Erythroblast (primary cell): ENCODE measurements at regions not wholly inside any gene's neighbourhood (a gene's known extent, or its start where the extent isn't known, plus 50 kb on each side); places are given as distances from the start of the nearest gene placed in this dataset.
"Not testable (repeated sequence)": the region's sequence is repeated elsewhere in the genome, so short reads cannot be mapped to it uniquely, and the experiment has no call there.

Experiments used
- DNase-seq, 2 experiments: peaks; one replicate each; lab custom pipeline; 2025; lab: John Stamatoyannopoulos, UW
- GATA1 ChIP-seq: IDR thresholded peaks from 2 replicates; pipeline ENCODE4 v1.6.1; 2011; ENCODE audit warnings: low read depth, mild to moderate bottlenecking, control low read depth, low read length, moderate library complexity
- POLR2A ChIP-seq: IDR thresholded peaks from 2 replicates; pipeline ENCODE4 v1.6.1; 2011; ENCODE audit warnings: mild to moderate bottlenecking, low read length

- TF ChIP-seq POLR2A (no peak), GATA1 (no peak)
- no peak for DNase-seq
Observed at GRCh38 chr14:51455041-51455835, 196.5 kb upstream of the FRMD6 start.

DNA sequence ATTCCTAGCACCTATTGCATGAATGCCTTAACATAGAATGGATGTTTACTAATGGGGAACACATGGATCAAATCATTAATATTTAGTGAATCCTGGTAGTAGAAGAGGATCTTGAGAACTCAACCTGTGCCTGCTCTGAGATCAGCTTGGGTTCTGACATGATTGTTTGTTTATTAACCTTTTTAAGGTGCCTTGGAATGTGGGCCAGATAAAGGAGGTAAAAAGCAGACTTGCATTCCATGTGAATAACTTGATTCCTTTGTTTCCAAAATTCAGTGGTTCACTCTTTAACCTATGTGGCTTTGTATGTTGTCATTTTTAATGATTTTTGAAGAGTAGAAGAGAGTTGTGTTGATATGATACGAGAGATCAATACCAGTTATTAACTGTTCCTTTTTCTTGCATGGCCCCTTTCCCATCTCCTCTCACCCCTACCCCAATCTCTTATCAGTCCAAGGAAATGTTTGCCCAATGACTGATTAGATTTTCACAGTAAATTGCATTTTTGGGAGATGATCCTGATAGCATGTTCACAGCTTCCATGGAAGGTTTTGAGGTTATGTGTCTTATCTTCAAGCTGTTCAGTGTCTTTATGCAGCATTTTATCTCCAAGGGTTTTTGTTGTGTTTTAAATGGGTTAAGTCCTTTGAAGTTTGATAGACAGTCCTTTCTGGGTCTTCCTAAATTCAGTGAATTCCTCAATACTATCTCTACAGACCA, 193.7 kb upstream of the FRMD6 start:
- DNase-seq = no peak
- TF ChIP-seq POLR2A = no peak
- TF ChIP-seq GATA1 = no peak

DNA sequence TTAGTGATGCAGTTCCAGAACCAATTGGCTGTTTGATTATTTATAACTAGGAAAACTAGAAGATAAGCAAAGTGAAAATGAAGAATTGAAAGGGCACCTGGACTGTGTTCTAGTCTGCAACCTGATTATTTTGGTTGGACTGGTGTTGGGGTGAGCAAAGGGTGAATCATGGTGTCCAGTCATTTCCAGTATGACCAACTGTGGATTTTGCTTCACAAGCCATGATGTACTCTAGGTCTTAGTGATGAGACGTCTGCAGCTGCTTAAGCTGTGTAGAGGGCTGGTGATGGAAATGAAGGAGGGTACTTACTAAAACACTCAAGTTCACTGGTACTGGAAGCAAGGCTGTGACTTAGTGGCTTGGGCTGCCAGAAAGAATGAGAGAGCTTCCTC, 193.2 kb upstream of the FRMD6 start:
- TF ChIP-seq GATA1 (no peak), POLR2A (no peak)
- DNase-seq = no peak

DNA sequence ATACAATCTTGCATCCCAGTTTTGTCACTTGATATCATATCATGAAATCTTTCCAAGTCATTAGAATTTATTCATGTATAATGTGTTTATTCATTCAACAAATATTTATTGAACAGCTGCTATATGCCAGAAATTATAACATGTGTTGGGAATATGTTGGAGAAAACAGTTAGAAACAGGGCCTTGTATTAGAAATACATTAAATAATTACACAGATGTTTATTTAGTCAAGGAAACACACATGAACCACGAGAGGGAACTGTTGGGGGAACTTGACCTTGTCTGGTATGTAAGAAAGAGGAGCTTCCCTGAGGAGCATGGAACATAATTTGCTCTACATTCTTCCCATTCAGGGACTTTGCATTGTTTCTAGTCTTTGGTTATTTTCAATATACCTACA, 191.7 kb upstream of the FRMD6 start:
- no peak for TF ChIP-seq POLR2A
- no peak for TF ChIP-seq GATA1
- DNase-seq = no peak

DNA sequence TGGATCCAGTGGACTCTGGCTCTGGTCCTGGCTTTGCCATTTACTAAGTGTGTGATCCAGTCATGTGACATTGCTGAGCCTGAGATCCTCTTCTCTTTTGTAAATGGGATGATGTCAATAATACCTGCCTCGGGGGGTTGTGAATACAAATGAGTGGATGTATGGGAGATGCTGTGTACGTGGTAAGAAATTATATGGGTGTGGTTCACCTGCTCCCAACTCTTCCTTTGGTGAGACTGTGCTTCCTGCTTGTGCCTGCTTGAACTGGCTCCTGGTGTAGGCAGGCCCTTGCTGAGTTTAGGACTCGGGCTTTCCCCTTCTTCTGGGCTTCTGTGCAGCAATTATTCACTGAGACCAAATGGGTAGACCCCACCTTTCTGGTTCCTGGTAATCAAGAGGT, 189.5 kb upstream of the FRMD6 start:
- TF ChIP-seq POLR2A (no peak), GATA1 (no peak)
- no peak for DNase-seq

GRCh38 chr14:51462706-51463105, 189.0 kb upstream of the FRMD6 start:
- no peak for DNase-seq
- no peak for TF ChIP-seq GATA1
- no peak for TF ChIP-seq POLR2A

GRCh38 chr14:51463461-51463860, 188.2 kb upstream of the FRMD6 start:
- TF ChIP-seq GATA1 (no peak), POLR2A (no peak)
- no peak for DNase-seq

DNA sequence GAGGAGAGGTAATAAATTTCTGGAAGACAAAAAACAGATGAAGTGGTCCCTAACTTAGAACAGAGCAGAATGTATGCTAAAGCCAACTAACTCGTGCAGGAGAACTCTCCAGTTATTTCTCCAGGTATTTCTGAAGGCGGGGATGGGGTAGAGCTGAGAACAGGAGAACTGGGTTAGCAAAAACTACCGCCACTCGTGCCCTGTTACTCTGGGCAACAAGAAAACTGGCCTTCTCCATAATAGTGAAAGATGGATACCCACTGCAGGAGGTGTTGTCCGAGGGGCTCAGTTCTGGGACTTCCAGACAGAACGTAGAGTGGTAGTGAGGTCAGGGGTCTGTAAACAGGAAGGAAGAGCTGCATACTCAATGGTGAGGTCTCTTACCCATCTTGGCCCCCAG, 187.3 kb upstream of the FRMD6 start:
- no peak for TF ChIP-seq GATA1
- no peak for TF ChIP-seq POLR2A

DNA sequence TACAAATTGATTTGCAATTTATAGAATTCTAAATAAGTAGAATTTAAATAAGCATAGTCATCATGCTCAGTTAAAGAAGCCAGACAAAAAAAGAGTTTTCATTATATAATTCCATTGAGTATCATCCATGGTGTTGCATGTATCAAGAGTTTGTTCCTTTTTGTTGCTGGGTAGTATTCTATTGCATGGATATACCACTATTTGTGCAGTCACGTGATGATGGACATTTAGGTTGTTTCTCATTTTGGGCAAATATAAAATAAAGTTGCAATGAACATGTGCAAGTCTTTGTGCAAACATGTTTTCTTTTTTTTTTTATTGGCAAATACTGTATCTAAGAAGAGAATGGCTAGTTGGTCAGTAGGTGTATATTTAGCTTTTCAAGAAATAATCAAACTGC, 186.2 kb upstream of the FRMD6 start:
- no peak for TF ChIP-seq POLR2A
- no peak for TF ChIP-seq GATA1
- no peak for DNase-seq

More for the DNA sequence above, 187.3 kb upstream of the FRMD6 start:
- DNase-seq = no peak

DNA sequence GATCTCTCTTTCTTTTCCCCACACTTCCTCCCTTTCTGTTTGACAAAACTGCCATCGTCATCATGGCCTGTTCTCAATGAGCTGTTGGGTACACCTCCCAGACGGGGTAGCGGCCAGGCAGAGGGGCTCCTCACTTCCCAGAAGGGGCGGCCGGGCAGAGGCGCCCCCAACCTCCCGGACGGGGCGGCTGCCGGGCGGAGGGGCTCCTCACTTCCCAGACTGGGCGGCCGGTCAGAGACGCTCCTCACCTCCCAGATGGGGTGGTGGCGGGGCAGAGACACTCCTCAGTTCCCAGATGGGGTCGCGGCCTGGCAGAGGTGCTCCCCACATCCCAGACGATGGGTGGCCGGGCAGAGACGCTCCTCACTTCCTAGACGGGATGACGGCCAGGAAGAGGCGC, 184.3 kb upstream of the FRMD6 start:
- DNase-seq = not testable (repeated sequence)

GRCh38 chr14:51468523-51468922, 183.2 kb upstream of the FRMD6 start:
- no peak for DNase-seq
- TF ChIP-seq GATA1 (no peak), POLR2A (no peak)

- TF ChIP-seq GATA1 (no peak), POLR2A (no peak)
- no peak for DNase-seq
Observed at GRCh38 chr14:51472881-51473280, 178.8 kb upstream of the FRMD6 start.

- no peak for TF ChIP-seq GATA1
- TF ChIP-seq POLR2A = no peak
- no peak for DNase-seq
Observed at GRCh38 chr14:51473351-51473750, 178.4 kb upstream of the FRMD6 start.

GRCh38 chr14:51473808-51474565, 177.7 kb upstream of the FRMD6 start:
- TF ChIP-seq POLR2A (no peak), GATA1 (no peak)
- no peak for DNase-seq
